ENCODE measurements at regions not wholly inside any gene's neighbourhood (a gene's known extent, or its start where the extent isn't known, plus 50 kb on each side); places are given as distances from the start of the nearest gene placed in this dataset.

DNA sequence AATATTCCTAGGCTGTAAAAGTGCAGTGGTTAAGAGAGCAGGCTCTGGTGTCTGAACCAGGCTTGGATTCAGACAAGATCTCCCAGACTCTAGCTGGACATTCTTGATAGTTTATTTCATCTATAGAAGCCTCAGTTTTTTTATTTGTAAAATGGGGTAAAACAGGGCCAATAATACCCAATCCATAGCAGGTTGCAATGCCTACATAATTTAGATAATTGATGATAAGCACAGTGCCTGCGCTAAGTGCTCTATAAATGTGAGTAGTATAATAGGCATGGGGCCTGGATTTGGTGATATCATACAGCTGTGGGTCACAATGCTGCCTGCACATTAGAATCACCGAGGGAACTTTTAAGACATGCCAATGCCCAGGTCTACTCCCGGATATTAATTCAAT is 603.5 kb downstream of the ISL1 start:
- TF ChIP-seq CTCF (conservative IDR thresholded peaks at IDR 0.05) = no peak

DNA sequence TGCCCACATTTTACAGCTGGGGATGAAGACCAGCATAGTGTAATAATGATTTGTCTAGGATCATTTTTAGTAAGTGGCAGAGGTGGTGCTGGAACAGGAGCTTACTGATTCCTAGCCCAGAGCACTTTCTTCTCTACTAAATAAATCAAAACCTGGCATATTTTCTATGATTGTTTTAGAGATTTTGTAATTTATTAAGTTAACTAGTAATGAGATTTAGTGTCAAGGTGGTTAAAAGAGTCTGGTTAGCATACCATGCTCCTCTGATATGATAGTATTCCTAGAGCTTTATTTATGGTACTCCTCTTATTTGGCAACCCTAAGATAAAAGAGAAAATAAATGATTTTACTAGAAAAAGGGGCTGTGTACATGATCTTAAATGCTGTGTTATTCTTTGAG is 604.0 kb downstream of the ISL1 start:
- Mint-ChIP-seq H3K4me1 (peaks cover 11% of the 10 kb centered on the region), H3K27ac (ENCODE audit: unreplicated experiment) (no peak overlapping the region), H3K4me3 (no peak overlapping the region), H3K36me3 (ENCODE audit: low read depth) (no peaks in the 10 kb centered on the region), H3K9me3 (no peaks in the 10 kb centered on the region), H3K27me3 (ENCODE audit: low read depth) (peaks cover 66% of the 10 kb centered on the region)
- no peak for TF ChIP-seq CTCF (conservative IDR thresholded peaks at IDR 0.05)
- no peak for DNase-seq (ENCODE audit: low read depth, low spot score)

More for the DNA sequence above, 603.5 kb downstream of the ISL1 start:
- H3K4me3 Mint-ChIP-seq = no peak overlapping the region
- H3K9me3 Mint-ChIP-seq = no peaks in the 10 kb centered on the region
- H3K36me3 Mint-ChIP-seq (ENCODE audit: low read depth) = no peaks in the 10 kb centered on the region
- H3K27ac Mint-ChIP-seq (ENCODE audit: unreplicated experiment) = no peak overlapping the region
- DNase-seq (ENCODE audit: low read depth, low spot score) = no peak
- peaks cover 11% of the 10 kb centered on the region for H3K4me1 Mint-ChIP-seq
- peaks cover 64% of the 10 kb centered on the region for H3K27me3 Mint-ChIP-seq (ENCODE audit: low read depth)

- Mint-ChIP-seq H3K4me1 (peaks cover 11% of the 10 kb centered on the region), H3K9me3 (no peaks in the 10 kb centered on the region), H3K36me3 (ENCODE audit: low read depth) (no peaks in the 10 kb centered on the region), H3K27ac (ENCODE audit: unreplicated experiment) (no peak overlapping the region), H3K4me3 (no peak overlapping the region), H3K27me3 (ENCODE audit: low read depth) (peaks cover 69% of the 10 kb centered on the region)
- DNase-seq (ENCODE audit: low read depth, low spot score) = no peak
- no peak for TF ChIP-seq CTCF (conservative IDR thresholded peaks at IDR 0.05)
Measured at GRCh38 chr5:51987669-51988209, 604.5 kb downstream of the ISL1 start.

GRCh38 chr5:51988634-51989033 is 605.4 kb downstream of the ISL1 start:
- Mint-ChIP-seq H3K4me1 (peaks cover 11% of the 10 kb centered on the region), H3K27ac (ENCODE audit: unreplicated experiment) (no peak overlapping the region), H3K4me3 (no peak overlapping the region), H3K27me3 (ENCODE audit: low read depth) (peaks cover 72% of the 10 kb centered on the region), H3K36me3 (ENCODE audit: low read depth) (no peaks in the 10 kb centered on the region), H3K9me3 (no peaks in the 10 kb centered on the region)
- no peak for DNase-seq (ENCODE audit: low read depth, low spot score)
- no peak for TF ChIP-seq CTCF (conservative IDR thresholded peaks at IDR 0.05)

DNA sequence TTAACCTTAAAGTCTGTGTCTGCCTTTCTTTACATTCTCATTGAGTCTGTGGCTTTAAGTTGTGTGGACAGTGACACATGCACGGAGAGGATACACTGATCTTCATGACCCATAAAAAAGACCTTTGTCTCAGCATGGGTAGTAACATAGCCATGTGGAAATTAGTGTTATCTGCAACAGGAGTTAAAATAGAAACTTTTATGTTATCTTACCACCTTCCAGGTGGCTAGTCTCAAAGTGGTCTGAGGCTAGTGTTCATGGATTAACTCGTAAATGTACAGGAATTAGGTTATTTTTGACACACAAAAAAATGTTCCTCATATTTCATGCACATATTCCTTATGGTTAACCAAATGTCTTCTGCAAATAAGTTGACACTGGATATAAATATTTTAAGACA is 607.0 kb downstream of the ISL1 start:
- Mint-ChIP-seq H3K4me1 (peaks cover 11% of the 10 kb centered on the region), H3K4me3 (no peak overlapping the region), H3K27me3 (ENCODE audit: low read depth) (peaks cover 86% of the 10 kb centered on the region), H3K9me3 (no peaks in the 10 kb centered on the region), H3K36me3 (ENCODE audit: low read depth) (no peaks in the 10 kb centered on the region), H3K27ac (ENCODE audit: unreplicated experiment) (no peak overlapping the region)
- no peak for TF ChIP-seq CTCF (conservative IDR thresholded peaks at IDR 0.05)
- DNase-seq (ENCODE audit: low read depth, low spot score) = no peak

Measured in neural crest cell (in vitro differentiated cells).